ENCODE measurements at regions not wholly inside any gene's neighbourhood (a gene's known extent, or its start where the extent isn't known, plus 50 kb on each side); places are given as distances from the start of the nearest gene placed in this dataset.

DNA sequence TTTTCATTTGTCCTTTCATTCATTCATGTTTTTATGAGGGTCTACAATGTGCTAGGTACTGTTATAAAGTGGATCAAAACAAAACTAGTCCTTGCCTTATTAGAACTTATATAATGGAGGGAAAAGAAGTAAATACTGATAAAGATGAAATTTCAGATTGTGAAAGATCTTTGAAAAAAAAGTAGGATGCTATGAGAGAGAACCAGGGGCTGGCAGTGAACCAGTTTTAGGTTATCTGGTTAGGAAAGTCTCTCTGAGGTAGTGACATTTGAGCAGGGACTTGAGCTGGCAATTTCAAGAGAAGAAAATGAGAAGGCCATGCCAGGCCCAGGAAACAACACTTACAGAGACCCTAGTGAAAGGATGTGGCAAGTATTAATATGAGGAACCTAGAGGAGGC lies 57.3 kb upstream of the E2F7 start:
- H3K36me3 ChIP-seq (ENCODE audit: insufficient read depth, low read length): no peaks in the 10 kb centered on the region
- no peaks in the 10 kb centered on the region for H4K20me1 ChIP-seq (ENCODE audit: insufficient read depth, low read length)
- no peak for TF ChIP-seq EZH2 (IDR thresholded peaks at IDR 0.05; ENCODE audit: borderline replicate concordance, low read depth, low read length, severe bottlenecking)
- TF ChIP-seq CTCF (IDR thresholded peaks at IDR 0.05; ENCODE audit: borderline replicate concordance, extremely low read depth, low read length, poor library complexity, severe bottlenecking): no peak
- no peak overlapping the region for H2AFZ ChIP-seq (ENCODE audit: low read depth, low read length)
- H3K79me2 ChIP-seq (ENCODE audit: insufficient read depth, low read length): no peaks in the 10 kb centered on the region
- ATAC-seq (ENCODE audit: insufficient read depth, low read depth) (no peak), DNase-seq (no peak)
- no peak overlapping the region for H3K9ac ChIP-seq (ENCODE audit: low read depth, low read length)
- H3K9me3 ChIP-seq (ENCODE audit: insufficient read depth, low read length, severe bottlenecking): no peaks in the 10 kb centered on the region
- no peaks in the 10 kb centered on the region for H3K4me1 ChIP-seq (ENCODE audit: insufficient read depth, low read length)
- H3K27me3 ChIP-seq (ENCODE audit: insufficient read depth, low read length, poor library complexity): no peaks in the 10 kb centered on the region
- no peak overlapping the region for H3K27ac ChIP-seq (ENCODE audit: low read length)
- no peak overlapping the region for H3K4me3 ChIP-seq (ENCODE audit: low read depth in 1 of 2, low read length in 2 of 2)
- H3K4me2 ChIP-seq (ENCODE audit: insufficient read depth, low read length): no peak overlapping the region

GRCh38 chr12:77122236-77122635 lies 56.9 kb upstream of the E2F7 start:
- Histone ChIP-seq H3K4me1 (ENCODE audit: insufficient read depth, low read length) (no peaks in the 10 kb centered on the region), H3K4me3 (ENCODE audit: low read depth in 1 of 2, low read length in 2 of 2) (no peak overlapping the region), H4K20me1 (ENCODE audit: insufficient read depth, low read length) (no peaks in the 10 kb centered on the region), H3K36me3 (ENCODE audit: insufficient read depth, low read length) (no peaks in the 10 kb centered on the region), H3K27ac (ENCODE audit: low read length) (no peak overlapping the region), H3K9ac (ENCODE audit: low read depth, low read length) (no peak overlapping the region), H3K27me3 (ENCODE audit: insufficient read depth, low read length, poor library complexity) (no peaks in the 10 kb centered on the region), H3K4me2 (ENCODE audit: insufficient read depth, low read length) (no peak overlapping the region), H2AFZ (ENCODE audit: low read depth, low read length) (no peak overlapping the region), H3K79me2 (ENCODE audit: insufficient read depth, low read length) (no peaks in the 10 kb centered on the region), H3K9me3 (ENCODE audit: insufficient read depth, low read length, severe bottlenecking) (no peaks in the 10 kb centered on the region)
- DNase-seq: no peak
- no peak for TF ChIP-seq CTCF (IDR thresholded peaks at IDR 0.05; ENCODE audit: borderline replicate concordance, extremely low read depth, low read length, poor library complexity, severe bottlenecking)
- ATAC-seq (ENCODE audit: insufficient read depth, low read depth): no peak

GRCh38 chr12:77120156-77121085 lies 55.1 kb upstream of the E2F7 start:
- H3K4me3 ChIP-seq (ENCODE audit: low read depth in 1 of 2, low read length in 2 of 2): no peak overlapping the region
- H3K27ac ChIP-seq (ENCODE audit: low read length): no peak overlapping the region
- no peaks in the 10 kb centered on the region for H3K9me3 ChIP-seq (ENCODE audit: insufficient read depth, low read length, severe bottlenecking)
- no peak for TF ChIP-seq EZH2 (IDR thresholded peaks at IDR 0.05; ENCODE audit: borderline replicate concordance, low read depth, low read length, severe bottlenecking)
- TF ChIP-seq CTCF (IDR thresholded peaks at IDR 0.05; ENCODE audit: borderline replicate concordance, extremely low read depth, low read length, poor library complexity, severe bottlenecking): no peak
- no peak for ATAC-seq (ENCODE audit: insufficient read depth, low read depth)
- DNase-seq: no peak
- H3K9ac ChIP-seq (ENCODE audit: low read depth, low read length): no peak overlapping the region
- H3K4me2 ChIP-seq (ENCODE audit: insufficient read depth, low read length): no peak overlapping the region
- H4K20me1 ChIP-seq (ENCODE audit: insufficient read depth, low read length): no peaks in the 10 kb centered on the region
- no peaks in the 10 kb centered on the region for H3K4me1 ChIP-seq (ENCODE audit: insufficient read depth, low read length)
- H3K79me2 ChIP-seq (ENCODE audit: insufficient read depth, low read length): no peaks in the 10 kb centered on the region
- no peak overlapping the region for H2AFZ ChIP-seq (ENCODE audit: low read depth, low read length)
- no peaks in the 10 kb centered on the region for H3K27me3 ChIP-seq (ENCODE audit: insufficient read depth, low read length, poor library complexity)
- no peaks in the 10 kb centered on the region for H3K36me3 ChIP-seq (ENCODE audit: insufficient read depth, low read length)
